ENCODE measurements at regions not wholly inside any gene's neighbourhood (a gene's known extent, or its start where the extent isn't known, plus 50 kb on each side); places are given as distances from the start of the nearest gene placed in this dataset.

DNA sequence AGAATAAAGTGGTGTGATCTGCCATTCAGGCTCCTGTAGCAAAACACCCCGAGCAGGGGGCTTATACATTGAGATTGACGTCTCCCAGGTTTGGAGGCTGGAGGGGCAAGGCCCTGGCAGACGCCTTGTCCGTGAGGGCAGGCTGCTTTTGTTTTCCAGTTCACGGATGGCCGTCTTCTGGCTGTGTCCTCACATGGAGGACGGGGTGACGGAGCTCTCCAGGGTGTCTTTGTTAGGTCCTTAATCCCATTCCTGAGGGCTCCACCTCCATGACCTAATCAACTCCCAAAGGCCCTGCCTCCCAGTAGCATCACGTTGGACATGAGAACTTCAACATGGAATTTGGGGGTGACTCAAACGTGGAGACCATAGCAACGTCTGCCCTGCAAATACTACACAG, 147.7 kb downstream of the KIF26A start:
- peaks cover 0 to 1% of the 10 kb centered on the region in 2 donors for H3K27me3 ChIP-seq (ENCODE audit: control insufficient read depth in 1 of 2, insufficient read depth in 2 of 2, low read length in 2 of 2)
- H3K4me1 ChIP-seq (ENCODE audit: control insufficient read depth, insufficient read depth, low read length), result no peaks in the 10 kb centered on the region
- H3K9me3 ChIP-seq (ENCODE audit: control insufficient read depth in 2 of 2, low read length in 2 of 2), result no peaks in the 10 kb centered on the region
- H3K36me3 ChIP-seq (ENCODE audit: control insufficient read depth in 2 of 2, insufficient read depth in 2 of 2, low read length in 2 of 2), result no peaks in the 10 kb centered on the region
- H3K4me3 ChIP-seq (ENCODE audit: low read length in 2 of 2), result no peak overlapping the region
- no peak overlapping the region for H3K9ac ChIP-seq (ENCODE audit: low read length in 2 of 2)
- H3K27ac ChIP-seq (ENCODE audit: low read length), result no peak overlapping the region

DNA sequence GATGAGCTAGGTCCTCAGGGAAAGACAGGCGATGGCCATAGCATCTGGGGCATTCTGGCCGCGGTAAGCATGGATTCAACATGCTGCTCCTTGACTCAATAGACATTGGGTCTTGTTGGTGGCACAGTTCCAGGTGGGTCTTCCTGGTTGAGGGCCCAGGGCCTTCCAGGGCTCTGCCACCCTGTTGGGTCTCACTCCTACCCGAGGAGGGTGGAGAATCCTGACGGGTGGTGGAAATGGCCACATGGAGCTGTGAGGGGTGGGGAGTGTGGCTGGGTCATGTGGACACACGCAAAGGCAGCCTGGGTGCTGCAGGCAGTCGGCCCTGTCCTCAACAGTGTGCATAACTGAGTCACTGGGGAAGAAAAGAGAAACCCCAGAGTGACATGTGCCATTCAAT, 148.1 kb downstream of the KIF26A start:
- Histone ChIP-seq H3K36me3 (ENCODE audit: control insufficient read depth in 2 of 2, insufficient read depth in 2 of 2, low read length in 2 of 2) (no peaks in the 10 kb centered on the region), H3K9ac (ENCODE audit: low read length in 2 of 2) (no peak overlapping the region), H3K4me3 (ENCODE audit: low read length in 2 of 2) (no peak overlapping the region), H3K27me3 (ENCODE audit: control insufficient read depth in 1 of 2, insufficient read depth in 2 of 2, low read length in 2 of 2) (peaks cover 0 to 2% of the 10 kb centered on the region in 2 donors), H3K9me3 (ENCODE audit: control insufficient read depth in 2 of 2, low read length in 2 of 2) (no peaks in the 10 kb centered on the region), H3K27ac (ENCODE audit: low read length) (no peak overlapping the region), H3K4me1 (ENCODE audit: control insufficient read depth, insufficient read depth, low read length) (no peaks in the 10 kb centered on the region)

- peaks cover 0 to 3% of the 10 kb centered on the region in 2 donors for H3K27me3 ChIP-seq (ENCODE audit: control insufficient read depth in 1 of 2, insufficient read depth in 2 of 2, low read length in 2 of 2)
- H3K4me1 ChIP-seq (ENCODE audit: control insufficient read depth, insufficient read depth, low read length), result no peaks in the 10 kb centered on the region
- no peaks in the 10 kb centered on the region for H3K36me3 ChIP-seq (ENCODE audit: control insufficient read depth in 2 of 2, insufficient read depth in 2 of 2, low read length in 2 of 2)
- H3K9me3 ChIP-seq (ENCODE audit: control insufficient read depth in 2 of 2, low read length in 2 of 2), result no peaks in the 10 kb centered on the region
- no peak overlapping the region for H3K27ac ChIP-seq (ENCODE audit: low read length)
- no peak overlapping the region for H3K4me3 ChIP-seq (ENCODE audit: low read length in 2 of 2)
- H3K9ac ChIP-seq (ENCODE audit: low read length in 2 of 2), result no peak overlapping the region
These were observed 149.1 kb downstream of the KIF26A start for GRCh38 chr14:104287301-104288009.

- Histone ChIP-seq H3K9ac (ENCODE audit: low read length in 2 of 2) (no peak overlapping the region), H3K4me1 (ENCODE audit: control insufficient read depth, insufficient read depth, low read length) (no peaks in the 10 kb centered on the region), H3K4me3 (ENCODE audit: low read length in 2 of 2) (no peak overlapping the region), H3K9me3 (ENCODE audit: control insufficient read depth in 2 of 2, low read length in 2 of 2) (no peaks in the 10 kb centered on the region), H3K27ac (ENCODE audit: low read length) (no peak overlapping the region), H3K27me3 (ENCODE audit: control insufficient read depth in 1 of 2, insufficient read depth in 2 of 2, low read length in 2 of 2) (peaks cover 0 to 5% of the 10 kb centered on the region in 2 donors), H3K36me3 (ENCODE audit: control insufficient read depth in 2 of 2, insufficient read depth in 2 of 2, low read length in 2 of 2) (no peaks in the 10 kb centered on the region)
These were observed 149.9 kb downstream of the KIF26A start for GRCh38 chr14:104288272-104288671.

GRCh38 chr14:104289507-104289906, 151.1 kb downstream of the KIF26A start:
- H3K4me3 ChIP-seq (ENCODE audit: low read length in 2 of 2), result no peak overlapping the region
- H3K9me3 ChIP-seq (ENCODE audit: control insufficient read depth in 2 of 2, low read length in 2 of 2), result no peaks in the 10 kb centered on the region
- no peak overlapping the region for H3K9ac ChIP-seq (ENCODE audit: low read length in 2 of 2)
- H3K27ac ChIP-seq (ENCODE audit: low read length), result no peak overlapping the region
- no peaks in the 10 kb centered on the region for H3K4me1 ChIP-seq (ENCODE audit: control insufficient read depth, insufficient read depth, low read length)
- no peaks in the 10 kb centered on the region for H3K36me3 ChIP-seq (ENCODE audit: control insufficient read depth in 2 of 2, insufficient read depth in 2 of 2, low read length in 2 of 2)
- H3K27me3 ChIP-seq (ENCODE audit: control insufficient read depth in 1 of 2, insufficient read depth in 2 of 2, low read length in 2 of 2), result peaks cover 3 to 14% of the 10 kb centered on the region in 2 donors

DNA sequence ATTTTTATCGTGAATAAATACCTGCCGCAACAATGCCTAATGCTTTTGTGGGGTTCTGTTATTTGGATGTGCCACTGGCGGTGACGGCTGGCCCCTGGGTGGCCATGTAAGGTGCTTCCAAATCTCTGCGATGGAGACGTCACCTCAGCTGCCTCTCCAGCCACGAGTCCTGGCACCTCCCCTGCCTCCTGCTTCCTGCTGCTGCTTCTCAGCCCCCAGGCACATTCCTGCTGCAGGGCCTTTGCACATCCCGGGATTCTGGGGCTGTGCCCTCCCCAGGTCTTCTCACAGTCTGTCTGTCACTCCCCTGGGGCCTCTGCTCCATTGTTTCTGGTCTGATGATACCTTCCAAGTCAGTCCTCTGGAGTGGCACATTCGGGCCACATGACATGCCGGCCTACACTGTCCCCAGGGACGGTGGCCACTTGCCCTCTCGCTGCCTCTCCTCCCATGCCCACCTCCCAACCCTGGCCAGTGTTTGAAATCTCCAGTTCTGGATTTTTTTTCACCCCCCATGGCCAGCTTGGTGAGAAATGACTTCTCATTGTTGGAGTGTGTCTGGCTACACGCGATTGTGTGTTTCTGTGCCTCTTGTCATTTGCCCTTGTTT, 151.8 kb downstream of the KIF26A start:
- no peak overlapping the region for H3K4me3 ChIP-seq (ENCODE audit: low read length in 2 of 2)
- H3K27ac ChIP-seq (ENCODE audit: low read length), result no peak overlapping the region
- H3K9me3 ChIP-seq (ENCODE audit: control insufficient read depth in 2 of 2, low read length in 2 of 2), result no peaks in the 10 kb centered on the region
- H3K9ac ChIP-seq (ENCODE audit: low read length in 2 of 2), result no peak overlapping the region
- peaks cover 3 to 14% of the 10 kb centered on the region in 2 donors for H3K27me3 ChIP-seq (ENCODE audit: control insufficient read depth in 1 of 2, insufficient read depth in 2 of 2, low read length in 2 of 2)
- no peaks in the 10 kb centered on the region for H3K36me3 ChIP-seq (ENCODE audit: control insufficient read depth in 2 of 2, insufficient read depth in 2 of 2, low read length in 2 of 2)
- H3K4me1 ChIP-seq (ENCODE audit: control insufficient read depth, insufficient read depth, low read length), result no peaks in the 10 kb centered on the region

- Histone ChIP-seq H3K27ac (ENCODE audit: low read length) (no peak overlapping the region), H3K9ac (ENCODE audit: low read length in 2 of 2) (no peak overlapping the region), H3K9me3 (ENCODE audit: control insufficient read depth in 2 of 2, low read length in 2 of 2) (no peaks in the 10 kb centered on the region), H3K4me3 (ENCODE audit: low read length in 2 of 2) (no peak overlapping the region), H3K4me1 (ENCODE audit: control insufficient read depth, insufficient read depth, low read length) (no peaks in the 10 kb centered on the region), H3K36me3 (ENCODE audit: control insufficient read depth in 2 of 2, insufficient read depth in 2 of 2, low read length in 2 of 2) (no peaks in the 10 kb centered on the region), H3K27me3 (ENCODE audit: control insufficient read depth in 1 of 2, insufficient read depth in 2 of 2, low read length in 2 of 2) (peaks cover 3 to 14% of the 10 kb centered on the region in 2 donors)
These were observed 152.4 kb downstream of the KIF26A start for GRCh38 chr14:104290756-104291122.

- Histone ChIP-seq H3K4me1 (ENCODE audit: control insufficient read depth, insufficient read depth, low read length) (no peaks in the 10 kb centered on the region), H3K27me3 (ENCODE audit: control insufficient read depth in 1 of 2, insufficient read depth in 2 of 2, low read length in 2 of 2) (peaks cover 3 to 16% of the 10 kb centered on the region in 2 donors), H3K9me3 (ENCODE audit: control insufficient read depth in 2 of 2, low read length in 2 of 2) (no peaks in the 10 kb centered on the region), H3K9ac (ENCODE audit: low read length in 2 of 2) (no peak overlapping the region), H3K4me3 (ENCODE audit: low read length in 2 of 2) (no peak overlapping the region), H3K27ac (ENCODE audit: low read length) (no peak overlapping the region), H3K36me3 (ENCODE audit: control insufficient read depth in 2 of 2, insufficient read depth in 2 of 2, low read length in 2 of 2) (no peaks in the 10 kb centered on the region)
These were observed 153.0 kb downstream of the KIF26A start for GRCh38 chr14:104291123-104292000.

GRCh38 chr14:104292084-104292970, 153.9 kb downstream of the KIF26A start:
- Histone ChIP-seq H3K4me3 (ENCODE audit: low read length in 2 of 2) (no peak overlapping the region), H3K9me3 (ENCODE audit: control insufficient read depth in 2 of 2, low read length in 2 of 2) (no peaks in the 10 kb centered on the region), H3K27me3 (ENCODE audit: control insufficient read depth in 1 of 2, insufficient read depth in 2 of 2, low read length in 2 of 2) (peaks cover 3 to 16% of the 10 kb centered on the region in 2 donors), H3K36me3 (ENCODE audit: control insufficient read depth in 2 of 2, insufficient read depth in 2 of 2, low read length in 2 of 2) (no peaks in the 10 kb centered on the region), H3K27ac (ENCODE audit: low read length) (no peak overlapping the region), H3K9ac (ENCODE audit: low read length in 2 of 2) (no peak overlapping the region), H3K4me1 (ENCODE audit: control insufficient read depth, insufficient read depth, low read length) (no peaks in the 10 kb centered on the region)

- Histone ChIP-seq H3K36me3 (ENCODE audit: control insufficient read depth in 2 of 2, insufficient read depth in 2 of 2, low read length in 2 of 2) (no peaks in the 10 kb centered on the region), H3K27me3 (ENCODE audit: control insufficient read depth in 1 of 2, insufficient read depth in 2 of 2, low read length in 2 of 2) (peaks cover 3 to 16% of the 10 kb centered on the region in 2 donors), H3K4me1 (ENCODE audit: control insufficient read depth, insufficient read depth, low read length) (no peaks in the 10 kb centered on the region), H3K9ac (ENCODE audit: low read length in 2 of 2) (no peak overlapping the region), H3K9me3 (ENCODE audit: control insufficient read depth in 2 of 2, low read length in 2 of 2) (no peaks in the 10 kb centered on the region), H3K4me3 (ENCODE audit: low read length in 2 of 2) (no peak overlapping the region), H3K27ac (ENCODE audit: low read length) (no peak overlapping the region)
These were observed 154.9 kb downstream of the KIF26A start for GRCh38 chr14:104293231-104293841.

Data from stomach smooth muscle (tissue), 2 donors.